Spleen (tissue), 7 donors: ENCODE measurements at regions not wholly inside any gene's neighbourhood (a gene's known extent, or its start where the extent isn't known, plus 50 kb on each side); places are given as distances from the start of the nearest gene placed in this dataset.

Source experiments
- POLR2AphosphoS5 ChIP-seq, 3 donors: sonication (generic); formaldehyde crosslinking; IDR thresholded peaks; one replicate each; pipeline ENCODE4 v1.5.1; 2017; ENCODE audit warnings: antibody characterized with exemption in 3 of 3
- TF ChIP-seq, protein P1 (sequence below), 11 experiments: fragments of 200-600 bp in 7 of 11; fragments of 450-650 bp in 4 of 11; sonication (generic) in 4 of 11; IDR thresholded peaks in 8 of 11; conservative IDR thresholded peaks in 3 of 11; 1 replicate in 7 of 11; 2 replicates in 4 of 11; pipeline versions ENCODE4 v1.4.0 to v1.8.0; 2016 to 2021; ENCODE audit warnings: antibody characterized with exemption in 11 of 11, inconsistent platforms in 4 of 11, mild to moderate bottlenecking in 1 of 11
- donor health status: DM: no; HTN: no; CAD: no; lungs with moderate emphysema.
- donor health status: DM: no; HTN: no; CAD: no.
- donor health status: DM: no; HTN: no; CAD: no.

DNA sequence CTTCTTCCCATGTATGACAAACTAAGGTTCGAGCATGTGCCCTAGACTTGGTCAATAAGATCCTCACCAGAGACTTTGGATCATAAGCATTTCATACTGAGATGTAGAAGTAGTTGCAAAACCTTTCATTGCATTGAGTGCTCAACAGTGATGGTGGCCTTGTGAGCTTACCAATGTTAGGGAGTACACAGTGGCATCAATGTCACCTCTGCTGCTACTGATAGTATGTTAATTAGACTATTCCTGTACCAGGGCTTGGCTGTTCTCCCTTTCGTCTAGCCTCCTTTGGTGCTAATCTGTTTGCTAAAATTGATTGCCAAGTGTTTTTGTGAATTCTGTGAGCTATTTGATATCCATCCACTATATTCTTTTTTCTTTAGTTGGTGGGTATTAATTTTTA, 264.5 kb upstream of the SEMA3C start:
- TF ChIP-seq, protein P1, sequence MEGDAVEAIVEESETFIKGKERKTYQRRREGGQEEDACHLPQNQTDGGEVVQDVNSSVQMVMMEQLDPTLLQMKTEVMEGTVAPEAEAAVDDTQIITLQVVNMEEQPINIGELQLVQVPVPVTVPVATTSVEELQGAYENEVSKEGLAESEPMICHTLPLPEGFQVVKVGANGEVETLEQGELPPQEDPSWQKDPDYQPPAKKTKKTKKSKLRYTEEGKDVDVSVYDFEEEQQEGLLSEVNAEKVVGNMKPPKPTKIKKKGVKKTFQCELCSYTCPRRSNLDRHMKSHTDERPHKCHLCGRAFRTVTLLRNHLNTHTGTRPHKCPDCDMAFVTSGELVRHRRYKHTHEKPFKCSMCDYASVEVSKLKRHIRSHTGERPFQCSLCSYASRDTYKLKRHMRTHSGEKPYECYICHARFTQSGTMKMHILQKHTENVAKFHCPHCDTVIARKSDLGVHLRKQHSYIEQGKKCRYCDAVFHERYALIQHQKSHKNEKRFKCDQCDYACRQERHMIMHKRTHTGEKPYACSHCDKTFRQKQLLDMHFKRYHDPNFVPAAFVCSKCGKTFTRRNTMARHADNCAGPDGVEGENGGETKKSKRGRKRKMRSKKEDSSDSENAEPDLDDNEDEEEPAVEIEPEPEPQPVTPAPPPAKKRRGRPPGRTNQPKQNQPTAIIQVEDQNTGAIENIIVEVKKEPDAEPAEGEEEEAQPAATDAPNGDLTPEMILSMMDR (IDR thresholded peaks at IDR 0.05 in 8 of 11, conservative IDR thresholded peaks at IDR 0.05 in 3 of 11), result no peak
- no peak for TF ChIP-seq POLR2AphosphoS5 (IDR thresholded peaks at IDR 0.05)
